Hepatocyte (in vitro differentiated cells): ENCODE measurements at regions not wholly inside any gene's neighbourhood (a gene's known extent, or its start where the extent isn't known, plus 50 kb on each side); places are given as distances from the start of the nearest gene placed in this dataset.

Source experiments
- EZH2 ChIP-seq: fragments of 200-600 bp; sonication (generic); IDR thresholded peaks from 2 replicates; pipeline ENCODE4 v1.6.1; 2016; ENCODE audit warnings: antibody characterized with exemption, mild to moderate bottlenecking, borderline replicate concordance
- TF ChIP-seq, protein P1 (sequence below): fragments of 200-600 bp; sonication (generic); IDR thresholded peaks from 2 replicates; pipeline ENCODE4 v1.5.1; 2016; ENCODE audit warnings: antibody characterized with exemption, mild to moderate bottlenecking; ENCODE audit not compliant: poor library complexity

DNA sequence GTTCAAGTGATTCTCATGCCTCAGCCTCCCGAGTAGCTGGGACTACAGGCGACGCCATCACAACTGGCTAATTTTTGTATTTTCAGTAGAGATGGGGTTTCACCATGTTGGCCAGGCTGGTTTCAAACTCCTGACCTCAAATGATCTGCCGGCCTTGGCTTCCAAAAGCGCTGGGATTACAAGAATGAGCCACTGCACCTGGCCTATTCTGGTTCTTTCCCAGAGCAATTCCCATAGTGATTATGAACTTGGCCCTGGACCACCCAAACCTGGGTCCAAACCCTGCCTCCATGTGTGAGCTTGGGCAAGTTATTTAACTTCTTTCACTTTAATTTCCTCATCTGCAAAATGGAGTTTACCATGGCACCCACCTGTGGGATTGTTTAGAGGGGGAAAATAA is 61.5 kb upstream of the HEPHL1 start:
- TF ChIP-seq, protein P1, sequence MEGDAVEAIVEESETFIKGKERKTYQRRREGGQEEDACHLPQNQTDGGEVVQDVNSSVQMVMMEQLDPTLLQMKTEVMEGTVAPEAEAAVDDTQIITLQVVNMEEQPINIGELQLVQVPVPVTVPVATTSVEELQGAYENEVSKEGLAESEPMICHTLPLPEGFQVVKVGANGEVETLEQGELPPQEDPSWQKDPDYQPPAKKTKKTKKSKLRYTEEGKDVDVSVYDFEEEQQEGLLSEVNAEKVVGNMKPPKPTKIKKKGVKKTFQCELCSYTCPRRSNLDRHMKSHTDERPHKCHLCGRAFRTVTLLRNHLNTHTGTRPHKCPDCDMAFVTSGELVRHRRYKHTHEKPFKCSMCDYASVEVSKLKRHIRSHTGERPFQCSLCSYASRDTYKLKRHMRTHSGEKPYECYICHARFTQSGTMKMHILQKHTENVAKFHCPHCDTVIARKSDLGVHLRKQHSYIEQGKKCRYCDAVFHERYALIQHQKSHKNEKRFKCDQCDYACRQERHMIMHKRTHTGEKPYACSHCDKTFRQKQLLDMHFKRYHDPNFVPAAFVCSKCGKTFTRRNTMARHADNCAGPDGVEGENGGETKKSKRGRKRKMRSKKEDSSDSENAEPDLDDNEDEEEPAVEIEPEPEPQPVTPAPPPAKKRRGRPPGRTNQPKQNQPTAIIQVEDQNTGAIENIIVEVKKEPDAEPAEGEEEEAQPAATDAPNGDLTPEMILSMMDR = no peak
- no peak for TF ChIP-seq EZH2
